Cardiac muscle cell (in vitro differentiated cells and primary cell): ENCODE measurements at regions not wholly inside any gene's neighbourhood (a gene's known extent, or its start where the extent isn't known, plus 50 kb on each side); places are given as distances from the start of the nearest gene placed in this dataset.

Source experiments
- DNase-seq, 2 donors: peaks; one replicate each; pipeline versions ENCODE4 v3.0.0 to v3.0.0-alpha.2; 2010 to 2017; ENCODE audit warnings: low read depth in 1 of 2, low spot score in 1 of 2
- H3K27ac ChIP-seq: fragments of 200-600 bp; sonication (generic); 2 replicates; pipeline ENCODE4 v1.5.1; 2016
- H3K27me3 ChIP-seq: fragments of 200-600 bp; sonication (generic); 2 replicates; pipeline ENCODE4 v1.6.0; 2016; ENCODE audit warnings: control low read depth
- H3K36me3 ChIP-seq: fragments of 200-600 bp; sonication (generic); 2 replicates; pipeline ENCODE4 v1.5.1; 2016; ENCODE audit warnings: control low read depth
- H3K4me1 ChIP-seq: fragments of 200-600 bp; sonication (generic); 2 replicates; pipeline ENCODE4 v1.8.1; 2017; ENCODE audit warnings: low read depth, mild to moderate bottlenecking, mixed run types
- H3K4me3 ChIP-seq: fragments of 200-600 bp; sonication (generic); 2 replicates; pipeline ENCODE4 v1.5.1; 2016; ENCODE audit warnings: mild to moderate bottlenecking
- H3K9me3 ChIP-seq: fragments of 200-600 bp; sonication (generic); 2 replicates; pipeline ENCODE4 v1.5.1; 2017; ENCODE audit warnings: low read depth, mild to moderate bottlenecking, control low read depth
- TF ChIP-seq, protein P1 (sequence below): IDR thresholded peaks from 2 replicates; pipeline ENCODE4 v1.5.1; 2012; ENCODE audit warnings: low read depth, mild to moderate bottlenecking, low read length

DNA sequence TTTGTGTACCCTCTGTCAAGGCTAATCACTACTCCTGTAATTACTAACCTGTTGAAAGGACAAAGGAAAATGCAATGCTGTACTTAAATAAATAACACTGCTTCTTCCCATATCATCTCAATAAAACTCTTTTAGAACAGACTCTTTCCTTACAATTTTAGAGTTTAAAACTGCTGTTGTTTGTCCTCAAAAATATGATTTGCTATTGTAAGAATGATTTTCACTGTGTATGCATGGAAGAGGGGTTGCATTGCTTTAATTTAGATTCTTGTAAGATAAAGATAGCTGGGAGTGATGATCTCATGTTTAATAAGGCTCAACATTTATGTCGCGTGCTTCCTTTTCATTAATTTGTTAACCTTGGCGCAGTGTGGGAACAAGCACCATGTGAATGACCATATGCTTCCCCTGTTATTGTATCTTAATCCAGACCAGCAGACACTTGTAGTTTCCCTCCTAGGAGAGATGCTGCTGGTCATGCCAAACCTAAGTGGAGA is 89.8 kb upstream of the ATXN1 start:
- H3K9me3 ChIP-seq = no peaks in the 10 kb centered on the region
- H3K4me3 ChIP-seq = no peak overlapping the region
- peaks cover 6% of the 10 kb centered on the region for H3K4me1 ChIP-seq
- no peak overlapping the region for H3K27ac ChIP-seq
- DNase-seq = no peak
- no peaks in the 10 kb centered on the region for H3K36me3 ChIP-seq
- TF ChIP-seq, protein P1, sequence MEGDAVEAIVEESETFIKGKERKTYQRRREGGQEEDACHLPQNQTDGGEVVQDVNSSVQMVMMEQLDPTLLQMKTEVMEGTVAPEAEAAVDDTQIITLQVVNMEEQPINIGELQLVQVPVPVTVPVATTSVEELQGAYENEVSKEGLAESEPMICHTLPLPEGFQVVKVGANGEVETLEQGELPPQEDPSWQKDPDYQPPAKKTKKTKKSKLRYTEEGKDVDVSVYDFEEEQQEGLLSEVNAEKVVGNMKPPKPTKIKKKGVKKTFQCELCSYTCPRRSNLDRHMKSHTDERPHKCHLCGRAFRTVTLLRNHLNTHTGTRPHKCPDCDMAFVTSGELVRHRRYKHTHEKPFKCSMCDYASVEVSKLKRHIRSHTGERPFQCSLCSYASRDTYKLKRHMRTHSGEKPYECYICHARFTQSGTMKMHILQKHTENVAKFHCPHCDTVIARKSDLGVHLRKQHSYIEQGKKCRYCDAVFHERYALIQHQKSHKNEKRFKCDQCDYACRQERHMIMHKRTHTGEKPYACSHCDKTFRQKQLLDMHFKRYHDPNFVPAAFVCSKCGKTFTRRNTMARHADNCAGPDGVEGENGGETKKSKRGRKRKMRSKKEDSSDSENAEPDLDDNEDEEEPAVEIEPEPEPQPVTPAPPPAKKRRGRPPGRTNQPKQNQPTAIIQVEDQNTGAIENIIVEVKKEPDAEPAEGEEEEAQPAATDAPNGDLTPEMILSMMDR = no peak
- no peaks in the 10 kb centered on the region for H3K27me3 ChIP-seq

GRCh38 chr6:16850681-16851026 is 89.4 kb upstream of the ATXN1 start:
- DNase-seq = no peak
- no peak overlapping the region for H3K4me3 ChIP-seq

GRCh38 chr6:16849988-16850680 is 88.9 kb upstream of the ATXN1 start:
- Histone ChIP-seq H3K27ac (peak overlapping the region; percentile 12), H3K9me3 (no peaks in the 10 kb centered on the region), H3K4me3 (no peak overlapping the region), H3K36me3 (no peaks in the 10 kb centered on the region), H3K27me3 (no peaks in the 10 kb centered on the region), H3K4me1 (peaks cover 6% of the 10 kb centered on the region)
- DNase-seq = no peak
- TF ChIP-seq, protein P1 = no peak

More at GRCh38 chr6:16850681-16851026, 89.4 kb upstream of the ATXN1 start:
- Histone ChIP-seq H3K9me3 (no peaks in the 10 kb centered on the region), H3K36me3 (no peaks in the 10 kb centered on the region), H3K27me3 (no peaks in the 10 kb centered on the region), H3K4me1 (peaks cover 6% of the 10 kb centered on the region), H3K27ac (no peak overlapping the region)
- TF ChIP-seq, protein P1 = no peak

DNA sequence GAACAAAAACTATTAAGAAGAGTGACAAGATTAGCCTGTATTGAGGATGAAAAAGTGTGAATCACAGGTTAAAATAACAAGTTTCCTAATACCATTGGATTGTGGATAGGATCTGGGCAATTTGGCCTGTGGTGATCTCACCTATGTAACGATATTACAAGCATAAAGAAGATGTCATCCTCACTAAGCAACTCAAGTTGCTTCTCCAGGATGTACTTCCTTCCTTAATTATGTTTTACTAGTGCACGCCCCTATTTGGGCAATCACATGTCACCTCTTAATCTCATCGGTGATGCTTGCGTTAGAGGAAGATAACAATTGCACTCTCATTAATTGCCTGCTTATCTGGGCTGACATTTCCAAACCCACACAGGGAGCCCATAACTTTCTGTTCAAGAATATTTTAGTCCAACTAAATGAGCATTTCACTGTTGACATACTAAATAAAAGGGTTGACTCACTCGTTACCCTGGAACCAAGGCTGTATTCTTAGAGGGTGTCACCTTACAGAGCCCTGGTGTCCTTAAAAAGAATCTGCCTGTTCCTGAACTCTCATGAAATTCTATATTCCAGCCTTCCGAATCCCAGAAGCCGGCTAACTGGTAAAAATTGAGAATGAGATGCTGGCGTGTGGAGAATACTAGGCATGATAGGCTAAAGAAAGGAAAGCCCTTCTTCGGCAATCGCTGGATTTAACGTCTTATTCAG is 88.2 kb upstream of the ATXN1 start:
- peak in 1 of 2 donors; percentile 43 for DNase-seq
- Histone ChIP-seq H3K27ac (peak overlapping the region; percentile 12), H3K4me3 (no peak overlapping the region), H3K4me1 (peaks cover 6% of the 10 kb centered on the region), H3K27me3 (no peaks in the 10 kb centered on the region), H3K9me3 (no peaks in the 10 kb centered on the region), H3K36me3 (no peaks in the 10 kb centered on the region)
- TF ChIP-seq, protein P1 = no peak

GRCh38 chr6:16846399-16846778 is 85.1 kb upstream of the ATXN1 start:
- TF ChIP-seq, protein P1 = no peak
- Histone ChIP-seq H3K4me3 (no peak overlapping the region), H3K4me1 (peaks cover 6% of the 10 kb centered on the region), H3K9me3 (no peaks in the 10 kb centered on the region), H3K36me3 (no peaks in the 10 kb centered on the region), H3K27ac (no peak overlapping the region), H3K27me3 (no peaks in the 10 kb centered on the region)
- no peak for DNase-seq
